OCI-LY7 (cell line): ENCODE measurements at regions not wholly inside any gene's neighbourhood (a gene's known extent, or its start where the extent isn't known, plus 50 kb on each side); places are given as distances from the start of the nearest gene placed in this dataset.

Experiments used
- BruUV-seq: library from RNA; stranded (reverse); fragments of 400-500 nt; replicated peaks from 2 replicates; lab custom pipeline; 2021; lab: Mats Ljungman, UMichigan
- CTCF ChIA-PET: fragments of 300-600 bp; sonication (Branson Sonifier 250); formaldehyde crosslinking; loops from one replicate; lab custom pipeline; 2022; ENCODE audit warnings: antibody characterized with exemption; ENCODE audit not compliant: unreplicated experiment; lab: Charles Lee
- POLR2A ChIA-PET: fragments of 300-600 bp; sonication (Branson Sonifier 250); formaldehyde crosslinking; loops from one replicate; lab custom pipeline; 2022; ENCODE audit warnings: antibody characterized with exemption; lab: Charles Lee
- DNase-seq: peaks from one replicate; pipeline ENCODE4 v3.0.0-alpha.2; 2015; ENCODE audit warnings: low spot score
- H2AFZ ChIP-seq: fragments of 200-600 bp; sonication (generic), shearing (Covaris generic); 2 replicates; pipeline ENCODE4 v1.6.1; 2014; ENCODE audit warnings: mild to moderate bottlenecking, antibody characterized with exemption, low read length, moderate library complexity
- H3K27ac ChIP-seq: fragments of 200-600 bp; sonication (generic); 2 replicates; pipeline ENCODE4 v1.5.1; 2014; ENCODE audit warnings: mixed run types, low read depth, mild to moderate bottlenecking, moderate library complexity, low read length, inconsistent platforms; ENCODE audit not compliant: poor library complexity, severe bottlenecking
- H3K36me3 ChIP-seq: fragments of 200-600 bp; sonication (generic); 2 replicates; pipeline ENCODE4 v1.6.1; 2014; ENCODE audit warnings: mild to moderate bottlenecking, antibody characterized with exemption, low read length, moderate library complexity, mixed read lengths; ENCODE audit not compliant: insufficient read depth
- H3K4me1 ChIP-seq: fragments of 200-600 bp; sonication (generic); 2 replicates; pipeline ENCODE4 v1.5.1; 2014; ENCODE audit warnings: mild to moderate bottlenecking, low read length; ENCODE audit not compliant: insufficient read depth, poor library complexity, severe bottlenecking
- H3K4me2 ChIP-seq: fragments of 200-600 bp; sonication (generic); 2 replicates; pipeline ENCODE4 v1.6.1; 2014; ENCODE audit warnings: mild to moderate bottlenecking, low read length
- H3K4me3 ChIP-seq: fragments of 200-600 bp; sonication (generic); 2 replicates; pipeline ENCODE4 v1.5.1; 2014; ENCODE audit warnings: mild to moderate bottlenecking, low read depth, low read length; ENCODE audit not compliant: poor library complexity, severe bottlenecking
- H3K79me2 ChIP-seq: fragments of 200-600 bp; sonication (generic); 2 replicates; pipeline ENCODE4 v1.6.1; 2016; ENCODE audit warnings: low read depth, mild to moderate bottlenecking, low read length, moderate library complexity, mixed read lengths; ENCODE audit not compliant: insufficient read depth
- H3K9me2 ChIP-seq: fragments of 200-600 bp; sonication (generic); 2 replicates; pipeline ENCODE4 v1.6.1; 2016; ENCODE audit warnings: mild to moderate bottlenecking, low read length, mixed read lengths; ENCODE audit not compliant: insufficient read depth
- H3K9me3 ChIP-seq: fragments of 200-600 bp; sonication (generic); 2 replicates; pipeline ENCODE4 v1.6.1; 2014; ENCODE audit warnings: mild to moderate bottlenecking, mixed run types, low read length, mixed read lengths
- H4K20me1 ChIP-seq: fragments of 200-600 bp; sonication (generic); 2 replicates; pipeline ENCODE4 v1.6.1; 2014; ENCODE audit warnings: mild to moderate bottlenecking, antibody characterized with exemption, low read length, moderate library complexity, mixed read lengths; ENCODE audit not compliant: insufficient read depth
- EZH2phosphoT487 ChIP-seq: fragments of 200-600 bp; sonication (generic); IDR thresholded peaks from 2 replicates; pipeline ENCODE4 v1.6.1; 2018; ENCODE audit warnings: low read depth, borderline replicate concordance, mild to moderate bottlenecking, mixed run types, antibody characterized with exemption, low read length, moderate library complexity, mixed read lengths
- intact Hi-C: fragments of 100-400 bp; cut with micrococcal nuclease; formaldehyde crosslinking; loops from one replicate; pipeline ENCODE4 v1.10.0; 2022; ENCODE audit not compliant: unreplicated experiment
- TF ChIP-seq, protein P1 (sequence below): fragments of 200-600 bp; sonication (generic); conservative IDR thresholded peaks from 2 replicates; pipeline ENCODE4 v1.5.1; 2014; ENCODE audit warnings: mild to moderate bottlenecking, antibody characterized with exemption, low read length, moderate library complexity, mixed read lengths

DNA sequence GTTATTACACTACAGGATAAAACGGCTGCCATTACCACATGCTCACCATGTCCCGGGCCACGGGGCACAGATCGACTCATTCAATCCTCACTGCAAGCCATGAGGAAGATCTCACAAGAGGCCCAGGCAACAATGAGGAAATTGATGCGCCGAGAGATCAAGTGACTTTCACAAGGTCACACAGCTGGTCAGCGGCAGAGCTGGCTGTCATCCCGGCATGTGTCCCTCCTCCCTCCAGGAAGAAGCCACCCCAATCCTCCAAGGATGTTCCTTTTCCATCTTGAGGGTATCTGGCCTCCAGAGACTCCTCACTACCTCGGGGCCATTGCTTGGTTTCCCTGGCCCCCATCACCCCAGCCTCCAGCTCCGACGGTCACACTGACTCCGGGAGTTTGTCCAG lies 65.3 kb upstream of the GLI2 start:
- POLR2A ChIA-PET: no interaction called here

DNA sequence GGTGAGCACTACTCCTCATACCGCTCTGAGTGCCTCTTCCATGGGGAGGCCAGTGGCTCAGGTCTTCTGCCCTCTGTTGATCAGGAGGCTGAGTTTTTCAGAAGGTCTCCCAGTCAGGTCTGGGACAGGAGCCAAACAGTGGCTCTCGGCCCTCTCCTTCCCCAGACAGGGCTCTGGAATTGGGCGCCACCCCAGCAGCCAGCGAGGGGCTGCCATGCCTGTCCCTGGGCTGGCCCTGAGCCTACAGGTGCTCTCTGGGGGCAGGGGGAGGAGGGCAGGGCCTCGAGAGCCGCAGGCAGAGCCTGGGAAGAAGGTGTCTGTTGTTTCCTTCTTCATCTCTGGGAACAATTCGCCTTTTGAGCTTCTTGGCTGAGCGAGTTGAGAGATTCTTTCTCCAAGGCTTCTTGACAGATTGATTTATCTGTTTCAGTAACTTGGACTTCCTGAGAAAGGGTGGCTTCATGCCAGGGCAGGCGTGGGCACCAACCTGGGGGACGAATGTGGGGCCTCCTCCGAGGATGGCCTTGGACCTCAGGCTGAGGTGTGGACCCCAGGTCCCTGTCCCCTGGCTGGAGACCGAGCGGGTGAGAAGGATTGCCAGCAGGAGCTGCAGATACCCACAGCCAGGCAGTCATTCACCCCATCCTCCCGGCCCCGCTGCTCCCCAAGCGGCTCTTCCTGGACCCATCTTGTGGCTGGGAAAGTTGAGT lies 64.7 kb upstream of the GLI2 start:
- no peaks in the 10 kb centered on the region for H3K36me3 ChIP-seq
- no peak overlapping the region for H3K27ac ChIP-seq
- H3K4me2 ChIP-seq: no peak overlapping the region
- ChIA-PET POLR2A (no interaction called here), CTCF (no interaction called here)
- intact Hi-C loops: no loop called here
- peaks cover 9% of the 10 kb centered on the region; the same call in 1 of the 2 replicates for H3K9me3 ChIP-seq
- no peak overlapping the region for H2AFZ ChIP-seq
- H3K9me2 ChIP-seq: no peaks in the 10 kb centered on the region
- H4K20me1 ChIP-seq: no peaks in the 10 kb centered on the region
- no peak for DNase-seq
- no peaks in the 10 kb centered on the region for H3K4me1 ChIP-seq
- no peaks in the 10 kb centered on the region for H3K79me2 ChIP-seq
- no TSS peak for BruUV-seq
- TF ChIP-seq EZH2phosphoT487: no peak
- TF ChIP-seq, protein P1, sequence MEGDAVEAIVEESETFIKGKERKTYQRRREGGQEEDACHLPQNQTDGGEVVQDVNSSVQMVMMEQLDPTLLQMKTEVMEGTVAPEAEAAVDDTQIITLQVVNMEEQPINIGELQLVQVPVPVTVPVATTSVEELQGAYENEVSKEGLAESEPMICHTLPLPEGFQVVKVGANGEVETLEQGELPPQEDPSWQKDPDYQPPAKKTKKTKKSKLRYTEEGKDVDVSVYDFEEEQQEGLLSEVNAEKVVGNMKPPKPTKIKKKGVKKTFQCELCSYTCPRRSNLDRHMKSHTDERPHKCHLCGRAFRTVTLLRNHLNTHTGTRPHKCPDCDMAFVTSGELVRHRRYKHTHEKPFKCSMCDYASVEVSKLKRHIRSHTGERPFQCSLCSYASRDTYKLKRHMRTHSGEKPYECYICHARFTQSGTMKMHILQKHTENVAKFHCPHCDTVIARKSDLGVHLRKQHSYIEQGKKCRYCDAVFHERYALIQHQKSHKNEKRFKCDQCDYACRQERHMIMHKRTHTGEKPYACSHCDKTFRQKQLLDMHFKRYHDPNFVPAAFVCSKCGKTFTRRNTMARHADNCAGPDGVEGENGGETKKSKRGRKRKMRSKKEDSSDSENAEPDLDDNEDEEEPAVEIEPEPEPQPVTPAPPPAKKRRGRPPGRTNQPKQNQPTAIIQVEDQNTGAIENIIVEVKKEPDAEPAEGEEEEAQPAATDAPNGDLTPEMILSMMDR: no peak
- H3K4me3 ChIP-seq: no peak overlapping the region

More for the DNA sequence above, 65.3 kb upstream of the GLI2 start:
- no peaks in the 10 kb centered on the region for H3K36me3 ChIP-seq
- intact Hi-C loops: no loop called here
- no peaks in the 10 kb centered on the region for H3K4me1 ChIP-seq
- H4K20me1 ChIP-seq: no peaks in the 10 kb centered on the region
- no peaks in the 10 kb centered on the region for H3K9me2 ChIP-seq
- H3K79me2 ChIP-seq: no peaks in the 10 kb centered on the region
- no peak overlapping the region for H3K4me3 ChIP-seq
- H3K27ac ChIP-seq: no peak overlapping the region
- BruUV-seq: no TSS peak
- H3K9me3 ChIP-seq: peaks cover 9% of the 10 kb centered on the region; the same call in 1 of the 2 replicates
- H2AFZ ChIP-seq: no peak overlapping the region
- CTCF ChIA-PET: no interaction called here
- TF ChIP-seq, protein P1: no peak
- no peak for TF ChIP-seq EZH2phosphoT487
- H3K4me2 ChIP-seq: no peak overlapping the region
- no peak for DNase-seq

DNA sequence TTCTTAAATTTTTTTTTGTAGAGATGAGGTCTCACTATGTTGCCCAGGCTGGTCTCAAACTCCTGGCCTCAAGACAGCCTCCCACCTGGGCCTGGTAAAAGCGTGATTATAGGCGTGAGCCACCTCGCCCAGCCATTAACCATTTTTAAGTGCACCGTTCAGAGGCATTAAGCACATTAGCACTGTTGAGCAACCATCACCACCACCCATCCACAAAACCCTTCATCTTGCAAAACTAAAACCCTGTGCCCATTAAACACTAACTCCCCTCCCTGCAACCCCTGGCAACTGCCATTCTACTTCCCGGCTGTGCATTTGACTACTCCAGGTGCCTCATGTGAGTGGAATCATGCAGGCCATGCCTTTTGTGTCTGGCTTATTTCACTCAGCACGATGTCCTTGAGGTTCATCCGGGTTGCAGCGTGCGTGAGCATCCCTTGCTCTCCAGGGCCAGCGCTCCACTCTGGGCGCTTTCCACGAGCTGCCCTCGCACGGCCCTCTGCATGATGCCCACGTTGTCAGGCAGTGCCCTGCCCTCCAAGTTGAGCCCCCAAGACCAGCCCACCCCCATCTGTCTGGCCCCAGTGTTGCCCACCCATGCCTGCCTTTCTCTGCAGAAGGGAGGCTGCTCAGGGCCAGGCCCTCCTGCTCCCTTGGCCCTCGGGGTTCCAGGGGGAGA lies 63.0 kb upstream of the GLI2 start:
- Histone ChIP-seq H3K9me2 (no peaks in the 10 kb centered on the region), H3K4me3 (no peak overlapping the region), H4K20me1 (no peaks in the 10 kb centered on the region), H3K4me1 (no peaks in the 10 kb centered on the region), H3K36me3 (no peaks in the 10 kb centered on the region), H3K9me3 (no peaks in the 10 kb centered on the region), H3K79me2 (no peaks in the 10 kb centered on the region), H3K27ac (no peak overlapping the region), H3K4me2 (no peak overlapping the region), H2AFZ (no peak overlapping the region)
- DNase-seq: no peak
- no TSS peak for BruUV-seq
- intact Hi-C loops: no loop called here
- TF ChIP-seq, protein P1: no peak
- no peak for TF ChIP-seq EZH2phosphoT487
- POLR2A ChIA-PET: interaction anchor here (0.6 kb wide), 1 partner anchor 563 kb away, joined by 6 read pairs; no protein-coding TSS in a partner anchor
- CTCF ChIA-PET: interaction anchor here (0.6 kb wide), 1 partner anchor 278 kb away, joined by 7 read pairs; no protein-coding TSS in a partner anchor
